HG03108 (cell line): ENCODE measurements at regions not wholly inside any gene's neighbourhood (a gene's known extent, or its start where the extent isn't known, plus 50 kb on each side); places are given as distances from the start of the nearest gene placed in this dataset.
"Not testable (repeated sequence)": the region's sequence is repeated elsewhere in the genome, so short reads cannot be mapped to it uniquely, and the experiment has no call there.

Experiments used
- ATAC-seq: cut with Tn5 transposase; IDR thresholded peaks from one replicate; pipeline ENCODE4 v1.9.1; 2021; ENCODE audit warnings: moderate library complexity; ENCODE audit not compliant: unreplicated experiment

DNA sequence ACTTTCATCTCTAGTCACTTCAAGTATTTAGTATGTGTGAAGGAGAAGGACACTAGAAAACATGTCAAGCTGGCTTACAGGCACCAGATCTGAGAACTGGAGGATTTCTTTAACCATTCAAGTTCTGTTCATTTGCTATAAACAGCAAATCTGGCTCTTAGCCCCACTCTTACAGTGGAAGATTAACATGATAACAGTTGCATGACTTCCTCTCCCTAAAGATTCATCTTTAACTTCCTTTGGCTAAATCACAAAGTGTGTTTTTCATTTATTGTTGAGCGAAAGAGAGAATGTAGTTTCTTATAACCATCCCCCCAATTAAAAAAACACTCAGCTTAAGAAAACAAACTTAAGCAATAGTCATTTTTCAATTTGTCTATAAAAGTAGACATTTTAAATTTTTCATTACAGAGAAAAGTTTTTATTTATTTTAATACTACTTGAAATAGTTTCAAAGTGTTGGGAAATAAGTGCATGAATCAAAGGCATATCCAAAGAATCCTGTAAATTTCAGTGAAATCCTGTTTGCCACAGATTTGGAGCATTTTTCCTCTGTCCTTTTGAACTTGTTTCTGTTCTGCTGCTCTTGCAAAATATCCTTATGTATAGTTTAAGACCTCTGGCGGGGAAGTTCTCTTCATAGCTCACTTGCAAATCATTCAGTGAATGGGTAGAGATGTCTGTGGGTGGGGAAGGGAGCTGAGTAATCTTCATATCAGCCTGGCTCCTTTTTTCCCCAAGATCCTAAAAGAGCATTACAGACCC lies 241.0 kb upstream of the RBBP8 start:
- ATAC-seq = no peak

DNA sequence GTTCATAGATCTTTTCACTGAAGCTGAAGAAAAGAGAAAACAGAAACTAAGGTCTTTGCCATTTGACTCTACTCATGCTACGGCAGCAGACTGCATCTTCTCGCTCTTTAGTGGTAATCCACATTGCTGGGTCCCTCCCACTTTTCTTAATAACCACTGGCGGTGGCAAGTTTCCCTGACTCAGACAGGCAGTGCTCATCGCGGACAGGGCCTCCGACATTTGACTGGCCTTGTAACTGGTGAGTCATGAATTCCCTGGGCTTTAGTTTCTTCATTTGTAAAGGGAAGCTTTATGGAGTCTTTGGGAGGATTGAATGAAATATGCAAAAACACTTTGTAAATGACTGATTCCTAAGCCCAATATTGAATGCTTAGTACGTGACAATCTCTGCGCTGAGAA lies 238.2 kb upstream of the RBBP8 start:
- no peak for ATAC-seq

DNA sequence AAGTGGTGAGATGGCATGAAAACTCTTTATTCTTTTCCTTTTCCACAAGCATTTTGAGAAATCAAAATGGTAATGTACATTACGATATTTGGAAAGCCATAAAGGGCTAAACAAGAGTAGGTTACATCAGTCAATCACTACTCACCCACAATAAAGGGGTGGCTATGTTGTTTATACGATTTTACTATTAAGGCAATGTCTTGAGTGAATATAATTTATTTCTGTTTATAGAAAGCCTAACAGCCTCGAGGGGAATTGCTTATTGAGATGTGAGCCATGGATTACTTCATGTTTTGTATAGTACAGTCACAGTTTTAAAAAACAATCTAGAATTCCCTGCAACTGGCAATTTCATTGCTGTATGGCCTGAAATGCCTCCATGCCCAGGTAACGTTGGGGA lies 237.5 kb upstream of the RBBP8 start:
- no peak for ATAC-seq

DNA sequence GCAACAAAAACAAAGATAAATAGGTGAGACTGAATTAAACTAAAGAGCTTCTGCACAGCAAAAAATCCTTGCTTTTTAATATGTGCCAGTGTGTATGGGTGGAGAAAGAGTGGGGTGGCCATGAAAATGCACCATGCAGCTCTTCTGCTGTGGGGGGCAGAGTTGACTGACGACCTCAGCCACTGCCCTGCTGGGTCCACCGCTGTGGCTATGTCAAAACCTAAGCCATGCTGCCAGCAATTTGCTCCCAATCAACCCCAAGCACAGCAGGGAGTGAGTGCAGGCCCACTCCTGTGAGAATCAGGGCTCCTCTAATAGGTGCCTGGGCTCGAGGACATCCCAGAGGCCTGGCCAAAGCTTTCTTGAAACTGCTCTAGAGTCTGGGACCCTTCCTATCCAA lies 235.6 kb upstream of the RBBP8 start:
- ATAC-seq = no peak

DNA sequence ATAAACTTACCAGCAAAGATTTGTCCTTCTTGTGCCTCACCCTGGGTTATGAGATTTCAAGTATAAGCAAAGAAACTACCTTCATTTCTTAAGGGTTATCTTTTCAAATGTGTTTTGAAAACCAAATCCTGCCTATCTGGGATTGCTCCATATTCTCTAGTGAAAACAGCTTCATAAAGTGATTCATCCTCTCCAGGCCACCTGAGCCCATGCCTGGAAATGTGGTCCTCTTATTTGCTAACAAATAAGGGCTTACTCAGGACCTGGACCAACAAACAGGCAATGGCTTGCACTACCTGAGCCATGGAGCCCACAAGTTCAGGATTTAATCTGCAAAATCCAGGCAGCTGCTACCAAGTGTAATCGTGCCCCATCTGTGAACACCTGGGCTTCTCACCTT lies 234.4 kb upstream of the RBBP8 start:
- no peak for ATAC-seq

DNA sequence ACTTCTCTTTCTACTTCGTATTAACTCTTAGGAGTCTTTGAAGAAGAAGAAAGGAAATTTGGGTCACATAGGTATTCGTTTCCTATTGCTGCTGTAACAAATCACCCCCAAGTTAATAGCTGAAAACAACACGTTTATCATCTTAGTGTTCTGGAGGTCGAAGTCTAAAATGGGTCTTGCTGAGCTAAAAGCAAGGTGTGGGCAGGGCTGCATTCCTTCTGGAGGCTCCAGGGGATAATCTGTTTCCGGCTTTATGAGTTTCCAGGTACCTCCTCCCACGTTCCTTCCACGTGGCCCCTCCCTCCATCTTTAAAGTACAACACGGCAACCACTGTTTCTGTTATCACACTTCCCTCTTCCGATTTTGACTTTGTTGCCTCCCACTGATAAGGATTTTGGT lies 233.5 kb upstream of the RBBP8 start:
- ATAC-seq = no peak

DNA sequence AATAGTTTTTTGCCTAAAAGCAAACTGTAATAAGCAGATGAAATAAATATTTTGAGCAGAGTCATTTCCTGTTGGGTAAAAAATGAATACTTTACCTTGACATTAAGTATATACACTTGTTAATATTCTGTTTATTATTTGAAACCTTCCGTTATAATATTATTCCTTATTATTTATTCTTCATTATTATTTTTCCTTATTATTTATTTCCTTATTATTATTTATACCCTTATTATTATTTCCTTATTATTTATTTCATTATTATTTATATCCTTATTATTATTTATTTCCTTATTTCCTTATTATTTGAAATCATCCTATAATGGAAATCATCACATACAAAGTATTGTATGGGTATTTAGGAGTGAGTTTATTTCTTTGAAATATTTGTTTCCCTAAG lies 232.2 kb upstream of the RBBP8 start:
- ATAC-seq = no peak

DNA sequence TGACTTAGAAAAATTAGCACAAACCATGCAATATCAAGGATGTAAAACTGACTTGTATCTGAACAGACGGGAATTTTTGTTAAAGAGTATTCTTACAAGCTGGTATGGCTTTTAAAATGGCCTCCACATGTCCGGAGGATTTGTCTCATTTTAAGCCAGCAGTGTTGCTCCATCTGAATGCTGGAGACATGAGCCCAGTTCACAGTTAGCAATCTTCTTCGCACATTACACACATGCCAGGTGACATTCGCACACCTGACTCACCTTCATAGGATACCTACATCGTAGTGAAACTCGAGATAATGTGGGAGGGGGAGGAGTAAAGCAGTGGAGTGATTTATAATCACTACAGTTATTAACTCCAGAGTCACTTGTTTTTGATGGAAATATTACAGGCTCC lies 231.8 kb upstream of the RBBP8 start:
- no peak for ATAC-seq

DNA sequence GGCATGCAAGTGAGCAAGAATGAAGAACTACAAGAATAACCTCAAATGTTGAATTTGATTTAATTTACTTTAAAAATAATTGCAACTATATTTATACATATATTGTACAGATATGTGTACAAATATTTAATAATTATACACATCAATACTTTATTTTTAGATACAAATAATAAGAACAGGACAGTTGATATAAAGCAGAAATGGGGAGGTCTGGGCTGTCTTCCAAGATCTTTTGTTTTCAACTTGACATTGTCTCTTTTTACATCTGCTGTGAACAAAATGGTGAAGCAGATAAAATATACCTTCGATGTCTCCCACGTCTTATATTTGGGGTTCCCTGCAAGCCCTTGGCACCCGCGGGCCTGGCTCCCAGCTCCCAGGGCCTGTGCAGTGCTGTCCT lies 231.3 kb upstream of the RBBP8 start:
- ATAC-seq = no peak

DNA sequence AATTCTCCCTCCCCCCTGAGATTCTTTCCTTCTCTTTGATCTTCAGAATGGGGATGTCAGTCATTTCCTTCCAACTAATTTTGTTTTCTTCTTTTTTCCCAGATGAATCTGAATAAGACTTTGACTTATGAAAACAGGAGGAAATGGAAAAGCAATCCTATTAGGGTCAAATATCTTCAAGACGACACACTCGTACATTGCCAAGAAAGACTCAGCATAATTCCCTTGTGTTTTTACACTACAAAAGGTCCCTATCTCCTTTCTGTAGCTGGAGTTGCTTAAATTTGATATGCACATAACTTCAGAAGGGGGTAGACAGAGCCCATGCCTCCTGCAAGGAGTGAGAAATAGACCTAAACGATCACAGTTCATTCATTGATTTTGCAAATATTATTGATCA lies 230.3 kb upstream of the RBBP8 start:
- ATAC-seq = no peak

DNA sequence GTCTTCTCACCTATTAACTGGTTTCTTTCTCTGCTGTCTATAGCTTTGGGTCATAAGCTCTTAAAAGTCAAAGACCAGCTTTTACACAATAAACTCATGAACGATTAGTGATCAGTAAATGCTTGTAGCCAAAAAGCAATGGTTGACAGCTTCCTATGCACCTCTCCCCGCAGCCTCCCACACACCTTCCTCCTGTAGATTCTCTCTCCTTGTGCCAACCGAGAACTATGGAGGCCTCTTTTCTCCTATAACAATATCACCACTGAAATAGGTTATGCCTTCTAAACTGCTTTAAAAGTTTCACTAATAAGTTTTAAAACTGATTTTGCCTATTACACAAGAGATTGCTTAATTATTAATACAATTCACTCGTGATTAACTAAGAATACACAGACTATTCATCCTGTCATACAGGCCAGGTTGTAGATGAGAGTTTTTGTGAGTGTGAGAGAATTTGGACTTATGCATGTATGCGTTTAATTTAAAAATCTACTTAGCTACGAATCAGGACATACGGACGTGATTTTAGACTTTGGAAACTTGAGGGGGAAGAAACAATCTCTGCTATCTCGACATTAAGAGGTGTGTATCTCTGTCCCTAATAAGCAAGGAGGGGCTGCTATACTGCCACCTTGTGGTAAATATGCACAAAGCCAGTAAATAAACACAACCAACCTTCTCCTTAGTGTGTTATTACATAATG lies 229.1 kb upstream of the RBBP8 start:
- ATAC-seq = no peak

DNA sequence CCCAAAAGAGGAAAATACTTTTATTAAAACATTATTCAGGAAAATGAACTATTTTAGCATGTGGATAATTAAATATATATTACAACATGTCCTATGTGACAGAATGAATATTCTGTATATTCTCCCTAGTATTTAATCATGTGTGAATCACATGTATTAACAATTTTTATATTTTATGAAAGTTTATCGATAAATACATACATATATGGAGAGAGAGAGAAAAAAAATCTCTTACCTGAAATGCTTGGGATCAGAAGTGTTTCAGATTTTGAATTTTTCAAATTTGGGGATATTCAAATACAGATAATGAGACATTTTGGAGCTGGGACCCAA lies 228.6 kb upstream of the RBBP8 start:
- no peak for ATAC-seq

DNA sequence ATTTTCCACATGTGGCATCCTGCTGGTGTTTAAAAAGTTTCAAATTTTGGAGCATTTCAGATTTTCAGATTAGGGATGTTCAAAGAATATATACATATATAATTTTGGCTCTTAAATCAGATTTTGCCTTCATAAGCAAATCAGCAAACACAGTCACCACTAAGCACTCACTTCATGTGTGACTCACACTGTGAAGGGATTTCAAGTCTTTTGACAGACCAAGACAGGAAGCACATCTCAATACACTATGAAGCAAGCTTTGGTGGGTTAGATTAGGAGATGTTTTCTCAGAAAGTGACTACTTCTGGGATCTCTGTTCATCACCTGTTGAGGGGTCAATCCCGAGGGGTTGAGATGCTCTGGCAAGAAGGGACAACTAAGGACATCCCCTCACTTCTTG lies 227.8 kb upstream of the RBBP8 start:
- ATAC-seq = no peak

DNA sequence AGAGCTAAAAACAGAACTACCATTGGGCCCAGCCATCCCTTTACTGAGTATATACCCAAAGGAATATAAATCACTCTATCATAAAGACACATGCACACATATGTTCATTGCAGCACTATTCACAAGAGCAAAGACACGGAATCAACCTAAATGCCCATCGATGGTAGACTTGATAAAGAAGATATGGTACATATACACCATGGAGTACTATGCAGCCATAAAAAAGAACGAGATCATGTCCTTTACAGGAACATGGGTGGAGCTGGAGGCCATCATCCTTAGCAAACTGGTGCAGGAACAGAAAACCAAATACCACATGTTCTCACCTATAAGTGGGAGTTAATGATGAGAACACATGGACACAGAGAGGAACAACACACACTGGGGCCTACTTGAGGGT lies 227.1 kb upstream of the RBBP8 start:
- ATAC-seq = not testable (repeated sequence)

DNA sequence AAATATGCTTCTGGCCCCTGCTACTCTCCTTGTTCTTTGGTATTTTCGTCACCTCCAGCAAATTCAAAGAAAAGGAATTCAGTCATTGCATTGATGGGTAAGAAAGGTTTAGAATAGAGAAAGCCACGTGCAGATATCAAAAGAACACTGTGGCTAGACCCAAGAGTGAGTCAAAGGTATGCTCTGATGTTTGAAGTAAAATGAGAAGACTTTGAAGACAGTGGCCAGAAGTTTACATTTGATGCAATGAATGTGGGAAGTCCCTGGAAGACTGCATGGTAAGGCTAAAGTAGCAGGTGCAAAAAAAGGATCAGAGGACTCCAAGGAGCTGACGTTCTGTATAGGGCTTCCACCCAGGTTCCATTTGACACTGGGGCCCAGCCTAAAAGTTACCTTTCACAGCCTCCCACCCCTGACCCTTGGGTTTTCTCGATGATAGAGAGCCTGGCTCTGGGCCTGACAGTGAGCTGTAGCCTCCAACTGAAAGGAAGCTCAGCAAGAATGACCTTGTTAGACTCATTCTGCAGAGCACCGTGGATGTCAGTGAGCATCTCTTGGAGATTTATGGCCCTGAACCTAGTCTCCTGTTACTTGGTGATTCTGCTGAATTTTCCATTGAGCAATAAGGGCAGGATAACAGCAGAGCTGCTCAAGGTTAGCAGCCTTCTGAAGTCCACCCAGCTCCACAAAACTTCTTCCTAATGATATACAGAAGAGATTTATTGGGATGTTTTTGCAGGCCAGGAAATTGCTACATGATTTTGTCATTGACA lies 223.7 kb upstream of the RBBP8 start:
- no peak for ATAC-seq

DNA sequence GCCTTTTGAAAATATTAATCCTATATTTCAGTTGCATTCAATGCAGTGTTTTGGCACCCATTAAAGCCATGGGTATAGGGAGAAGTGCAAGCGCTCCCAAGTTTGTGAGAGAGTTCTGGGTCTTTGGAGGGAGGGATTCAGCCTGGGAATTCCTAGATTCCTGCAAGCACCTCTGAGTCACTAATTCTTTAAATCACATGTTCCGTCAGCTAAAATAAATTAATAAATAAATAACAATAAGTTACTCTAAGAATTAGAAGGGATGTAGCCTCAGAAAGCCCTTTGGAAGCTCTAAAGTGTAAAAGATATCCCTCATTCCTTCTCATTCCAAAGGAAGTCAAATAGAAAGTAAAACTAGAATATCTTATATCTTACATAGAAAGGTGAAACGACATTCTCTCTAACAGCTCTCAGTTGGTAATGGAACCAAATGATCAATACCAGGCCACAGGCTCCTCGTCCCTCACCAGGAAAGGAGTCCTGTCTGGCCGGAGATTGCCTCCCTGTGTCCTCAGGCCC lies 222.4 kb upstream of the RBBP8 start:
- ATAC-seq = no peak

DNA sequence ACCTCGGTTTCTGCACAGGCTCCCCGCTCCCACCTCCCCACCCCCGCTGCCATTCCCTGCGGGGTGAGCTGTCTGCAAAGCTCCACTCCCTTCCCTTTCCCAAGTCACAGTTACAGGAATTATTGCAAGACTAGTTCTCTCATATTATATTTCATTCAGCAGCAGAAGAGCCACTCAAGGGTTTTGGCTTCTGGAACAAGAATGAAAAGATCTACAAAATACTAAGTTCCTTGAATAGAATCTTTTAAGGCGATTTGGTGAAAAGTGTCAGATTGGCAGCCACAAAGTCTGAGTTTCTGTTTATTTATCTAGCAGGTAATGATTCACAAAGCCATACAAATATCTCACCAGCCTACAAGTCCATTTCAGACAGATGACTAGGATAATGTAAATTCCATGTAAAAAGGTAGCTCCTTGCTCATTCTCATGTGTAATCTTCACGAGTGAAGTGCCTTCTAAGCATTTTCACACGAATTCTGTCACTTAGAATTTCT lies 221.9 kb upstream of the RBBP8 start:
- ATAC-seq = no peak

DNA sequence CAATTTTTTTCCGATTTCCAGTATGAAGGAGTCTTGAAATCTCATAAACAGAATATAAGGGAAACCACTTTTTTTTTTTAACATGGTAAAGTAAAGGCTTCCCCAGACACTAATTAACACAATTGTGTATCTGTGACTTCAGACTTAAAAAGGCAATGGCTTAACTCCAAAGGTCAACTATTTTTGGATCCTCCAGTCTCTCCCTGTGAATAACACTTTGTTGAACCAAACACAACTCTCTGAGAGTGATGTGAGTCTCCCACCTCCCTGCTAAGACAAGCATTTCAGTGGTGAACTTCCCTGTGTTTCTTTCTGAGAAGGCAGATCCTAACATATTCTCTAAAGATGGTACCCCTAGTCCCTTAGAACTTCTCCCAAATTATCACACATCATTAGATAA lies 219.6 kb upstream of the RBBP8 start:
- no peak for ATAC-seq

DNA sequence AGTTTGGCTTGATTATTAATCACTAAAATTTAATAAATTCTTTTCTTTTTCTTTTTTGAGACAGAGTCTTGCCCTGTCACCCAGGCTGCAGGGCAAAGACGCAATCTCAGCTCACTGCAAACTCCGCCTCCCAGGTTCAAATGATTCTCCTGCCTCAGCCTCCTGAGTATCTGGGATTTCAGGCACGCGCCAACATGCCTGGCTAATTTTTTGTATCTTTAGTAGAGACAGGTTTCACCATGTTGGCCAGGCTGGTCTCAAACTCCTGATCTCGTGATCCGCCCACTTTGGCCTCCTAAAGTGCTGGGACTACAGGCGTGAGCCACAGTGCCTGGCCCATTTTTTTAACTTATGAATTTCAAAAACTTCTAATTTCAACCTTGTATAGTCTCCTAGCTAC lies 215.6 kb upstream of the RBBP8 start:
- ATAC-seq = not testable (repeated sequence)

DNA sequence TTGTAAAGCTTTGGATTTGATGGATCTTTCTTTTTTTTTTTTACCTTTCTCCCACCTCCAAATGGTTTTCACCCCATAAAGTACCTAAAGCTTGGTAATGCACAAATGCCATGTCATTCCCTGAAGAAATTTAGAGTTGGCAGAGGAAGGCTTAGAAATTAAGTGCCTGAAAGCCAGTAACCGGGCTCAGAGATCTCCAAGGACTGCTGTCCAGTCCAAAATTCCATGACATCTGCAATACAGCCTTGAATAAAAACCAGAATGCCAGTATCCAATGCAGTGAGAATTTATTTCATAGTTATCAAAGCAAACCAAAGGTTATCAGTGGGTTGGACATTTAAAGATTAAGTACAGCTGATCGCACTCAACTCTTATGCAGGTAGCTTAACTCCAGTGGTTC lies 209.9 kb upstream of the RBBP8 start:
- no peak for ATAC-seq

DNA sequence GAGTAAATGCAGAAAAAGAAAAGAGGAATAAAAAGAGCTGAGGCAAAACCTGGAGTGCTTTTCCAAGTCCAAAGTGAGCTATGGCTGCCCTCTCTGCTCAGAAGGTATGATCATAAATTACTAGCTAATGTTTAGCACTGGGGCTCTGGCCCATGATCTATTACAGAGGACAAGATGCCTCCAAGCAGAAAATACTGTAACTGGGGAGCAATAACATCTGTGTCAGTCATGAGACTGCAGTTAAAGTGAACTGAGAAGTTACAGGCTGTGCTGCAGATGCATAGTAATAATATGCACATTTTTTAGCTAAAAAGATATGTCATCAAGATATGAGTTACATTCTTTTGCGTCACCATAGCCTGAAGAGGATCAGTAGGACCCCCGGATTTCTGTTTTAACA lies 209.4 kb upstream of the RBBP8 start:
- no peak for ATAC-seq

DNA sequence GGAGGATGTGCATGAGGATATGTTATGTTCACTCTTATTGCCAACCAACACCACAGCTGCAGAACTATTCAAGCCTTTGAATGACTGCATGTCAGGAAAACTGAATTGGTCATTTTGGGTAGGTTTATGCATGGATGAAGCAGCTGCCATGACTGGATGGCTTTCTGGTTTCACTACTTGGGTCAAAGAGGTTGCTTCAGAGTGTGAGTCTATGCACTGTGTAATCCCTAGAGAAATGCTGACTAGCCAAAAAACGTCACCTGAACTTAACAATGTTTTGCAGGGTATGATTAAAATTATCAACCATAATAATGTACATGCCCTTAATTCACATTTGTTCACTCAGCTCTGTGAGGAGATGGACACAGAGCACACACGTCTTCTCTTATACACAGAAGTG lies 206.7 kb upstream of the RBBP8 start:
- ATAC-seq = no peak
